Stimulated activated naive CD8-positive, alpha-beta T cell treated with anti-CD3 and anti-CD28 coated beads, Interleukin-15, amount 100 ng/mL, for 72 hours (primary cell): ENCODE measurements at regions not wholly inside any gene's neighbourhood (a gene's known extent, or its start where the extent isn't known, plus 50 kb on each side); places are given as distances from the start of the nearest gene placed in this dataset.

ENCODE experiments used
- ATAC-seq: fragments of 150-1000 bp; cut with Tn5 transposase; 2 replicates; pipeline ENCODE4 v1.10.0; 2021; ENCODE audit warnings: mild to moderate bottlenecking, moderate library complexity
- DNase-seq, 2 donors: peaks; one replicate each; pipeline ENCODE4 v3.0.0; 2021 to 2022
- H3K27ac Mint-ChIP-seq, 2 donors: one replicate each; pipeline ENCODE4 v1.8.0; 2022; ENCODE audit warnings: mild to moderate bottlenecking in 2 of 2, mixed read lengths in 2 of 2, moderate library complexity in 2 of 2
- H3K27me3 Mint-ChIP-seq: one replicate; pipeline ENCODE4 v1.8.0; 2022; ENCODE audit warnings: mixed read lengths
- H3K4me1 Mint-ChIP-seq: one replicate; pipeline ENCODE4 v1.8.0; 2022; ENCODE audit warnings: mild to moderate bottlenecking, mixed read lengths
- H3K4me3 Mint-ChIP-seq, 2 donors: one replicate each; pipeline ENCODE4 v1.8.0; 2022; ENCODE audit warnings: mild to moderate bottlenecking in 2 of 2, mixed read lengths in 2 of 2, moderate library complexity in 1 of 2
- H3K9me3 Mint-ChIP-seq, 2 donors: one replicate each; pipeline ENCODE4 v1.8.0; 2022; ENCODE audit warnings: mixed read lengths in 2 of 2

GRCh38 chr2:41727711-41728110, 320.1 kb upstream of the PKDCC start:
- H3K4me1 Mint-ChIP-seq: no peaks in the 10 kb centered on the region
- no peak for DNase-seq
- H3K4me3 Mint-ChIP-seq: no peak overlapping the region
- H3K27me3 Mint-ChIP-seq: no peaks in the 10 kb centered on the region
- no peak for ATAC-seq
- no peak overlapping the region for H3K27ac Mint-ChIP-seq
- no peaks in the 10 kb centered on the region for H3K9me3 Mint-ChIP-seq

- H3K4me3 Mint-ChIP-seq: no peak overlapping the region
- ATAC-seq (no peak), DNase-seq (no peak)
- no peaks in the 10 kb centered on the region for H3K27me3 Mint-ChIP-seq
- H3K27ac Mint-ChIP-seq: no peak overlapping the region
- H3K9me3 Mint-ChIP-seq: no peaks in the 10 kb centered on the region
- no peaks in the 10 kb centered on the region for H3K4me1 Mint-ChIP-seq
Measured at GRCh38 chr2:41728788-41729338, 319.0 kb upstream of the PKDCC start.

- DNase-seq (no peak), ATAC-seq (peak; percentile 37)
- Mint-ChIP-seq H3K27me3 (no peaks in the 10 kb centered on the region), H3K4me3 (no peak overlapping the region), H3K4me1 (no peaks in the 10 kb centered on the region), H3K9me3 (no peaks in the 10 kb centered on the region), H3K27ac (no peak overlapping the region)
Measured at GRCh38 chr2:41729800-41730364, 317.9 kb upstream of the PKDCC start.

- Mint-ChIP-seq H3K9me3 (no peaks in the 10 kb centered on the region), H3K4me3 (no peak overlapping the region), H3K27me3 (peaks cover 17% of the 10 kb centered on the region), H3K4me1 (no peaks in the 10 kb centered on the region), H3K27ac (no peak overlapping the region)
- no peak for DNase-seq
- ATAC-seq: no peak
Measured at GRCh38 chr2:41735006-41735405, 312.8 kb upstream of the PKDCC start.

GRCh38 chr2:41735476-41735875, 312.3 kb upstream of the PKDCC start:
- DNase-seq (no peak), ATAC-seq (no peak)
- Mint-ChIP-seq H3K27me3 (peaks cover 17% of the 10 kb centered on the region), H3K4me3 (no peak overlapping the region), H3K4me1 (no peaks in the 10 kb centered on the region), H3K9me3 (no peaks in the 10 kb centered on the region), H3K27ac (no peak overlapping the region)

- Mint-ChIP-seq H3K4me3 (no peak overlapping the region), H3K27ac (no peak overlapping the region), H3K4me1 (no peaks in the 10 kb centered on the region), H3K27me3 (peaks cover 17% of the 10 kb centered on the region), H3K9me3 (no peaks in the 10 kb centered on the region)
- ATAC-seq (peak; percentile 83), DNase-seq (no peak)
Measured at GRCh38 chr2:41736105-41736567, 311.7 kb upstream of the PKDCC start.

- H3K4me3 Mint-ChIP-seq: no peak overlapping the region
- peaks cover 17% of the 10 kb centered on the region for H3K27me3 Mint-ChIP-seq
- H3K4me1 Mint-ChIP-seq: no peaks in the 10 kb centered on the region
- H3K27ac Mint-ChIP-seq: no peak overlapping the region
- DNase-seq (no peak), ATAC-seq (peak; percentile 9)
- H3K9me3 Mint-ChIP-seq: no peaks in the 10 kb centered on the region
Measured at GRCh38 chr2:41736586-41736985, 311.2 kb upstream of the PKDCC start.

GRCh38 chr2:41737888-41738287, 309.9 kb upstream of the PKDCC start:
- Mint-ChIP-seq H3K9me3 (no peaks in the 10 kb centered on the region), H3K27ac (no peak overlapping the region), H3K27me3 (peaks cover 17% of the 10 kb centered on the region), H3K4me3 (no peak overlapping the region), H3K4me1 (no peaks in the 10 kb centered on the region)
- no peak for ATAC-seq
- DNase-seq: no peak

GRCh38 chr2:41741951-41742595, 305.7 kb upstream of the PKDCC start:
- ATAC-seq (no peak), DNase-seq (no peak)
- no peak overlapping the region for H3K27ac Mint-ChIP-seq
- no peaks in the 10 kb centered on the region for H3K9me3 Mint-ChIP-seq
- H3K4me3 Mint-ChIP-seq: no peak overlapping the region
- no peaks in the 10 kb centered on the region for H3K4me1 Mint-ChIP-seq
- no peaks in the 10 kb centered on the region for H3K27me3 Mint-ChIP-seq

- H3K27ac Mint-ChIP-seq: no peak overlapping the region
- DNase-seq (no peak), ATAC-seq (no peak)
- H3K4me3 Mint-ChIP-seq: no peak overlapping the region
- H3K9me3 Mint-ChIP-seq: no peaks in the 10 kb centered on the region
- H3K27me3 Mint-ChIP-seq: no peaks in the 10 kb centered on the region
- no peaks in the 10 kb centered on the region for H3K4me1 Mint-ChIP-seq
Measured at GRCh38 chr2:41743324-41743723, 304.5 kb upstream of the PKDCC start.

GRCh38 chr2:41750829-41751228, 297.0 kb upstream of the PKDCC start:
- H3K4me3 Mint-ChIP-seq: no peak overlapping the region
- no peaks in the 10 kb centered on the region for H3K4me1 Mint-ChIP-seq
- H3K27me3 Mint-ChIP-seq: peaks cover 10% of the 10 kb centered on the region
- DNase-seq: no peak
- no peak overlapping the region for H3K27ac Mint-ChIP-seq
- no peak for ATAC-seq
- no peaks in the 10 kb centered on the region for H3K9me3 Mint-ChIP-seq

GRCh38 chr2:41759880-41760279, 287.9 kb upstream of the PKDCC start:
- Mint-ChIP-seq H3K27ac (peak overlapping the region in 1 of 2 donors; percentile 73), H3K27me3 (peaks cover 17% of the 10 kb centered on the region), H3K9me3 (no peaks in the 10 kb centered on the region), H3K4me3 (no peak overlapping the region), H3K4me1 (no peaks in the 10 kb centered on the region)
- ATAC-seq (no peak), DNase-seq (no peak)

GRCh38 chr2:41763141-41763540, 284.7 kb upstream of the PKDCC start:
- Mint-ChIP-seq H3K27me3 (no peaks in the 10 kb centered on the region), H3K4me1 (no peaks in the 10 kb centered on the region), H3K9me3 (no peaks in the 10 kb centered on the region), H3K4me3 (no peak overlapping the region), H3K27ac (no peak overlapping the region)
- ATAC-seq (no peak), DNase-seq (no peak)

- peaks cover 1% of the 10 kb centered on the region for H3K27me3 Mint-ChIP-seq
- no peaks in the 10 kb centered on the region for H3K9me3 Mint-ChIP-seq
- H3K4me1 Mint-ChIP-seq: no peaks in the 10 kb centered on the region
- no peak overlapping the region for H3K27ac Mint-ChIP-seq
- DNase-seq (no peak), ATAC-seq (no peak)
- no peak overlapping the region for H3K4me3 Mint-ChIP-seq
Measured at GRCh38 chr2:41764131-41764530, 283.7 kb upstream of the PKDCC start.

- Mint-ChIP-seq H3K27me3 (peaks cover 9% of the 10 kb centered on the region), H3K9me3 (no peaks in the 10 kb centered on the region), H3K27ac (no peak overlapping the region), H3K4me1 (no peaks in the 10 kb centered on the region), H3K4me3 (no peak overlapping the region)
- no peak for DNase-seq
- no peak for ATAC-seq
Measured at GRCh38 chr2:41764919-41765318, 282.9 kb upstream of the PKDCC start.

GRCh38 chr2:41768310-41768709, 279.5 kb upstream of the PKDCC start:
- H3K9me3 Mint-ChIP-seq: no peaks in the 10 kb centered on the region
- no peak overlapping the region for H3K27ac Mint-ChIP-seq
- H3K4me1 Mint-ChIP-seq: no peaks in the 10 kb centered on the region
- peaks cover 15% of the 10 kb centered on the region for H3K27me3 Mint-ChIP-seq
- ATAC-seq (no peak), DNase-seq (no peak)
- no peak overlapping the region for H3K4me3 Mint-ChIP-seq

GRCh38 chr2:41771710-41772109, 276.1 kb upstream of the PKDCC start:
- no peak overlapping the region for H3K27ac Mint-ChIP-seq
- no peaks in the 10 kb centered on the region for H3K4me1 Mint-ChIP-seq
- DNase-seq (no peak), ATAC-seq (no peak)
- peaks cover 15% of the 10 kb centered on the region for H3K27me3 Mint-ChIP-seq
- no peaks in the 10 kb centered on the region for H3K9me3 Mint-ChIP-seq
- H3K4me3 Mint-ChIP-seq: no peak overlapping the region
